ENCODE measurements at regions not wholly inside any gene's neighbourhood (a gene's known extent, or its start where the extent isn't known, plus 50 kb on each side); places are given as distances from the start of the nearest gene placed in this dataset.
"Not testable (repeated sequence)": the region's sequence is repeated elsewhere in the genome, so short reads cannot be mapped to it uniquely, and the experiment has no call there.

GRCh38 chr2:236644502-236644911 is 74.9 kb downstream of the ACKR3 start:
- H3K4me3 Mint-ChIP-seq, result no peak overlapping the region
- H3K4me1 Mint-ChIP-seq, result no peaks in the 10 kb centered on the region
- H3K27me3 Mint-ChIP-seq, result peaks cover 28% of the 10 kb centered on the region
- ATAC-seq, result peak; percentile 28
- no peaks in the 10 kb centered on the region for H3K36me3 Mint-ChIP-seq
- H3K27ac Mint-ChIP-seq, result no peak overlapping the region
- peaks cover 7% of the 10 kb centered on the region for H3K9me3 Mint-ChIP-seq

- H3K4me3 Mint-ChIP-seq, H3K4me1 Mint-ChIP-seq, H3K27ac Mint-ChIP-seq, H3K36me3 Mint-ChIP-seq, ATAC-seq: not testable (repeated sequence)
- peaks cover 28% of the 10 kb centered on the region for H3K27me3 Mint-ChIP-seq
- peaks cover 11% of the 10 kb centered on the region for H3K9me3 Mint-ChIP-seq
These were observed 75.5 kb downstream of the ACKR3 start for GRCh38 chr2:236645141-236645540.

- Mint-ChIP-seq H3K4me1 (no peaks in the 10 kb centered on the region), H3K36me3 (no peaks in the 10 kb centered on the region), H3K27me3 (peaks cover 18% of the 10 kb centered on the region), H3K9me3 (peaks cover 8% of the 10 kb centered on the region), H3K27ac (no peak overlapping the region), H3K4me3 (no peak overlapping the region)
- ATAC-seq, result no peak
These were observed 76.8 kb downstream of the ACKR3 start for GRCh38 chr2:236646441-236646840.

- Mint-ChIP-seq H3K9me3 (peaks cover 8% of the 10 kb centered on the region), H3K36me3 (no peaks in the 10 kb centered on the region), H3K27ac (no peak overlapping the region), H3K4me3 (no peak overlapping the region), H3K4me1 (no peaks in the 10 kb centered on the region), H3K27me3 (peaks cover 18% of the 10 kb centered on the region)
- no peak for ATAC-seq
These were observed 77.2 kb downstream of the ACKR3 start for GRCh38 chr2:236646871-236647270.

GRCh38 chr2:236647621-236648020 is 78.0 kb downstream of the ACKR3 start:
- Mint-ChIP-seq H3K27me3 (peaks cover 18% of the 10 kb centered on the region), H3K9me3 (peaks cover 8% of the 10 kb centered on the region), H3K27ac (no peak overlapping the region), H3K4me3 (no peak overlapping the region), H3K4me1 (no peaks in the 10 kb centered on the region), H3K36me3 (no peaks in the 10 kb centered on the region)
- no peak for ATAC-seq

GRCh38 chr2:236653863-236654262 is 84.2 kb downstream of the ACKR3 start:
- no peak overlapping the region for H3K4me3 Mint-ChIP-seq
- no peaks in the 10 kb centered on the region for H3K4me1 Mint-ChIP-seq
- H3K9me3 Mint-ChIP-seq, result peaks cover 5% of the 10 kb centered on the region
- H3K27me3 Mint-ChIP-seq, result peaks cover 39% of the 10 kb centered on the region
- no peaks in the 10 kb centered on the region for H3K36me3 Mint-ChIP-seq
- no peak overlapping the region for H3K27ac Mint-ChIP-seq
- no peak for ATAC-seq

GRCh38 chr2:236654496-236654895 is 84.9 kb downstream of the ACKR3 start:
- H3K27me3 Mint-ChIP-seq, result peaks cover 45% of the 10 kb centered on the region
- H3K36me3 Mint-ChIP-seq, result no peaks in the 10 kb centered on the region
- no peaks in the 10 kb centered on the region for H3K4me1 Mint-ChIP-seq
- no peak overlapping the region for H3K27ac Mint-ChIP-seq
- H3K4me3 Mint-ChIP-seq, result no peak overlapping the region
- no peak for ATAC-seq
- peaks cover 5% of the 10 kb centered on the region for H3K9me3 Mint-ChIP-seq

- no peak overlapping the region for H3K27ac Mint-ChIP-seq
These were observed 86.5 kb downstream of the ACKR3 start for GRCh38 chr2:236656166-236656565.

GRCh38 chr2:236656721-236657120 is 87.1 kb downstream of the ACKR3 start:
- Mint-ChIP-seq H3K27ac (no peak overlapping the region), H3K27me3 (peaks cover 54% of the 10 kb centered on the region), H3K4me1 (no peaks in the 10 kb centered on the region), H3K36me3 (no peaks in the 10 kb centered on the region), H3K4me3 (no peak overlapping the region), H3K9me3 (no peaks in the 10 kb centered on the region)
- no peak for ATAC-seq

More at GRCh38 chr2:236656166-236656565, 86.5 kb downstream of the ACKR3 start:
- Mint-ChIP-seq H3K9me3 (no peaks in the 10 kb centered on the region), H3K4me3 (no peak overlapping the region), H3K4me1 (no peaks in the 10 kb centered on the region), H3K36me3 (no peaks in the 10 kb centered on the region), H3K27me3 (peaks cover 51% of the 10 kb centered on the region)
- no peak for ATAC-seq

GRCh38 chr2:236657215-236657614 is 87.6 kb downstream of the ACKR3 start:
- H3K27me3 Mint-ChIP-seq, result peaks cover 59% of the 10 kb centered on the region

GRCh38 chr2:236657801-236658200 is 88.2 kb downstream of the ACKR3 start:
- no peaks in the 10 kb centered on the region for H3K36me3 Mint-ChIP-seq
- peaks cover 65% of the 10 kb centered on the region for H3K27me3 Mint-ChIP-seq
- no peaks in the 10 kb centered on the region for H3K4me1 Mint-ChIP-seq
- no peak overlapping the region for H3K4me3 Mint-ChIP-seq
- H3K9me3 Mint-ChIP-seq, result no peaks in the 10 kb centered on the region
- H3K27ac Mint-ChIP-seq, result no peak overlapping the region
- no peak for ATAC-seq

More at GRCh38 chr2:236657215-236657614, 87.6 kb downstream of the ACKR3 start:
- no peak overlapping the region for H3K4me3 Mint-ChIP-seq
- H3K27ac Mint-ChIP-seq, result no peak overlapping the region
- no peak for ATAC-seq
- no peaks in the 10 kb centered on the region for H3K9me3 Mint-ChIP-seq
- no peaks in the 10 kb centered on the region for H3K36me3 Mint-ChIP-seq
- H3K4me1 Mint-ChIP-seq, result no peaks in the 10 kb centered on the region

- no peak overlapping the region for H3K27ac Mint-ChIP-seq
- H3K4me1 Mint-ChIP-seq, result no peaks in the 10 kb centered on the region
- H3K9me3 Mint-ChIP-seq, result no peaks in the 10 kb centered on the region
- no peaks in the 10 kb centered on the region for H3K36me3 Mint-ChIP-seq
- peaks cover 70% of the 10 kb centered on the region for H3K27me3 Mint-ChIP-seq
- no peak overlapping the region for H3K4me3 Mint-ChIP-seq
- no peak for ATAC-seq
These were observed 89.5 kb downstream of the ACKR3 start for GRCh38 chr2:236658974-236659757.

GRCh38 chr2:236659758-236660150 is 90.1 kb downstream of the ACKR3 start:
- H3K4me3 Mint-ChIP-seq, result no peak overlapping the region
- ATAC-seq, result no peak
- H3K27ac Mint-ChIP-seq, result no peak overlapping the region
- peaks cover 70% of the 10 kb centered on the region for H3K27me3 Mint-ChIP-seq
- H3K9me3 Mint-ChIP-seq, result no peaks in the 10 kb centered on the region
- no peaks in the 10 kb centered on the region for H3K36me3 Mint-ChIP-seq
- H3K4me1 Mint-ChIP-seq, result no peaks in the 10 kb centered on the region

- no peak overlapping the region for H3K4me3 Mint-ChIP-seq
- no peak for ATAC-seq
- no peaks in the 10 kb centered on the region for H3K9me3 Mint-ChIP-seq
- H3K27me3 Mint-ChIP-seq, result peaks cover 65% of the 10 kb centered on the region
- H3K27ac Mint-ChIP-seq, result no peak overlapping the region
- H3K4me1 Mint-ChIP-seq, result no peaks in the 10 kb centered on the region
- H3K36me3 Mint-ChIP-seq, result no peaks in the 10 kb centered on the region
These were observed 91.6 kb downstream of the ACKR3 start for GRCh38 chr2:236661061-236661761.

GRCh38 chr2:236661762-236662110 is 92.1 kb downstream of the ACKR3 start:
- no peak overlapping the region for H3K27ac Mint-ChIP-seq
- peaks cover 61% of the 10 kb centered on the region for H3K27me3 Mint-ChIP-seq
- H3K4me1 Mint-ChIP-seq, result no peaks in the 10 kb centered on the region
- peaks cover 4% of the 10 kb centered on the region for H3K9me3 Mint-ChIP-seq
- no peak for ATAC-seq
- H3K4me3 Mint-ChIP-seq, result no peak overlapping the region
- no peaks in the 10 kb centered on the region for H3K36me3 Mint-ChIP-seq
